Activated CD4-positive, alpha-beta T cell treated with anti-CD3 and anti-CD28 coated beads, Interleukin-2, amount 50 U/mL, for 1 hour (primary cell): ENCODE measurements at regions not wholly inside any gene's neighbourhood (a gene's known extent, or its start where the extent isn't known, plus 50 kb on each side); places are given as distances from the start of the nearest gene placed in this dataset.

ENCODE experiments used
- DNase-seq: peaks from one replicate; pipeline ENCODE4 v3.0.0-alpha.2; 2020

GRCh38 chr12:104858611-104859543 is 99.2 kb downstream of the SLC41A2 start:
- no peak for DNase-seq

GRCh38 chr12:104856531-104856930 is 101.6 kb downstream of the SLC41A2 start:
- no peak for DNase-seq

- DNase-seq, result no peak
Measured at GRCh38 chr12:104855599-104855998, 102.5 kb downstream of the SLC41A2 start.

GRCh38 chr12:104852896-104853295 is 105.2 kb downstream of the SLC41A2 start:
- DNase-seq, result no peak

GRCh38 chr12:104852102-104852501 is 106.0 kb downstream of the SLC41A2 start:
- DNase-seq, result no peak

GRCh38 chr12:104850781-104851180 is 107.3 kb downstream of the SLC41A2 start:
- DNase-seq, result no peak

GRCh38 chr12:104846056-104846767 is 111.9 kb downstream of the SLC41A2 start:
- no peak for DNase-seq

GRCh38 chr12:104844123-104844522 is 114.0 kb downstream of the SLC41A2 start:
- no peak for DNase-seq

- no peak for DNase-seq
Measured at GRCh38 chr12:104840262-104840661, 117.8 kb downstream of the SLC41A2 start.

GRCh38 chr12:104835317-104835716 is 122.8 kb downstream of the SLC41A2 start:
- no peak for DNase-seq

GRCh38 chr12:104834607-104835006 is 123.5 kb downstream of the SLC41A2 start:
- no peak for DNase-seq

- DNase-seq, result no peak
Measured at GRCh38 chr12:104833756-104834155, 124.3 kb downstream of the SLC41A2 start.

- no peak for DNase-seq
Measured at GRCh38 chr12:104828015-104828414, 130.1 kb downstream of the SLC41A2 start.

GRCh38 chr12:104827587-104827986 is 130.5 kb downstream of the SLC41A2 start:
- DNase-seq, result no peak

- DNase-seq, result no peak
Measured at GRCh38 chr12:104825408-104825807, 132.7 kb downstream of the SLC41A2 start.

GRCh38 chr12:104823985-104824461 is 134.1 kb downstream of the SLC41A2 start:
- no peak for DNase-seq

- DNase-seq, result no peak
Measured at GRCh38 chr12:104822941-104823340, 135.1 kb downstream of the SLC41A2 start.

GRCh38 chr12:104816845-104817503 is 141.1 kb downstream of the SLC41A2 start:
- no peak for DNase-seq

- DNase-seq, result no peak
Measured at GRCh38 chr12:104815935-104816334, 142.2 kb downstream of the SLC41A2 start.

GRCh38 chr12:104814944-104815343 is 143.1 kb downstream of the SLC41A2 start:
- no peak for DNase-seq
